Endothelial cell of umbilical vein (primary cell): ENCODE measurements at regions not wholly inside any gene's neighbourhood (a gene's known extent, or its start where the extent isn't known, plus 50 kb on each side); places are given as distances from the start of the nearest gene placed in this dataset.

ENCODE experiments used
- BruUV-seq: library from RNA; stranded (reverse); fragments of 400-500 nt; replicated peaks from 2 replicates; lab custom pipeline; 2021; lab: Mats Ljungman, UMichigan
- CTCF ChIA-PET: fragments of 300-600, 350-600 bp; sonication (Branson Sonifier 250); formaldehyde crosslinking; loops from one replicate; lab custom pipeline; 2021; ENCODE audit warnings: antibody characterized with exemption, inconsistent platforms; lab: Charles Lee
- POLR2A ChIA-PET: fragments of 300-600, 350-600 bp; sonication (Branson Sonifier 250); formaldehyde crosslinking; loops from one replicate; lab custom pipeline; 2021; ENCODE audit warnings: antibody characterized with exemption, inconsistent platforms; lab: Charles Lee
- DNase-seq: peaks from one replicate; pipeline ENCODE4 v3.0.0-alpha.2; 2011; ENCODE audit warnings: low read depth, low spot score
- FAIRE-seq: peaks from 2 replicates; lab custom pipeline; 2011; peaks lifted over from hg19 to GRCh38; lab: Jason Lieb, UNC
- H2AFZ ChIP-seq: 2 replicates; pipeline ENCODE4 v1.6.0; 2012; ENCODE audit warnings: low read depth, low read length, control low read depth, inconsistent platforms
- H3K27ac ChIP-seq: 2 replicates; pipeline ENCODE4 v1.5.1; 2011; ENCODE audit warnings: low read depth, mild to moderate bottlenecking, control low read depth, low read length, moderate library complexity; ENCODE audit not compliant: insufficient read depth
- H3K27me3 ChIP-seq, 2 experiments: 2 replicates each; pipeline versions ENCODE4 v1.6.0 to v1.6.1; 2011; ENCODE audit warnings: low read length in 2 of 2, mixed read lengths in 1 of 2; ENCODE audit not compliant: control insufficient read depth in 2 of 2, insufficient read depth in 2 of 2
- H3K36me3 ChIP-seq, 2 experiments: 2 replicates in 1 of 2; 3 replicates in 1 of 2; pipeline ENCODE4 v1.5.1; 2011; ENCODE audit warnings: low read length in 2 of 2, mild to moderate bottlenecking in 1 of 2, moderate library complexity in 1 of 2; ENCODE audit not compliant: control insufficient read depth in 2 of 2, insufficient read depth in 2 of 2; ENCODE audit errors: extremely low read depth in 1 of 2
- H3K4me1 ChIP-seq: 3 replicates; pipeline ENCODE4 v1.5.1; 2011; ENCODE audit warnings: mild to moderate bottlenecking, low read length; ENCODE audit not compliant: control insufficient read depth, insufficient read depth; ENCODE audit errors: extremely low read depth
- H3K4me2 ChIP-seq: 2 replicates; pipeline ENCODE4 v1.6.1; 2011; ENCODE audit warnings: low read length, control low read depth, mixed read lengths; ENCODE audit not compliant: insufficient read depth
- H3K4me3 ChIP-seq, 3 experiments: fragments of 200-600 bp in 1 of 3; sonication (generic), shearing (Covaris generic) in 1 of 3; replicated peaks in 1 of 3; 2 replicates each; pipeline ENCODE4 v1.5.1; 2011 to 2016; ENCODE audit warnings: control low read depth in 3 of 3, low read length in 3 of 3, mild to moderate bottlenecking in 2 of 3, inconsistent platforms in 1 of 3, low read depth in 1 of 3, moderate library complexity in 1 of 3; ENCODE audit not compliant: insufficient read depth in 1 of 3
- H3K79me2 ChIP-seq: 2 replicates; pipeline ENCODE4 v1.6.0; 2012; ENCODE audit warnings: low read length, inconsistent platforms; ENCODE audit not compliant: control insufficient read depth, insufficient read depth
- H3K9ac ChIP-seq: replicated peaks from 2 replicates; pipeline ENCODE3; 2011; ENCODE audit warnings: low read length, control low read depth; ENCODE audit not compliant: insufficient read depth; ENCODE audit errors: extremely low read depth
- H3K9me1 ChIP-seq: replicated peaks from 3 replicates; pipeline ENCODE4 v1.6.0; 2011; ENCODE audit warnings: mild to moderate bottlenecking, low read length; ENCODE audit not compliant: control insufficient read depth, insufficient read depth; ENCODE audit errors: extremely low read depth
- H3K9me3 ChIP-seq: replicated peaks from 2 replicates; pipeline ENCODE4 v1.5.1; 2012; ENCODE audit warnings: low read length, inconsistent platforms; ENCODE audit not compliant: control insufficient read depth, insufficient read depth
- H4K20me1 ChIP-seq: replicated peaks from 2 replicates; pipeline ENCODE3; 2011; ENCODE audit warnings: mild to moderate bottlenecking, low read length; ENCODE audit not compliant: control insufficient read depth, insufficient read depth; ENCODE audit errors: extremely low read depth
- CTCF ChIP-seq, 2 donors: IDR thresholded peaks; 1 replicate in 1 of 2; 2 replicates in 1 of 2; pipeline ENCODE4 v1.5.1; 2011; ENCODE audit warnings: low read length in 2 of 2, mild to moderate bottlenecking in 2 of 2, moderate library complexity in 2 of 2, control low read depth in 1 of 2, inconsistent platforms in 1 of 2, low read depth in 1 of 2; ENCODE audit not compliant: insufficient read depth in 1 of 2; ENCODE audit errors: extremely low read depth in 1 of 2
- EZH2 ChIP-seq: IDR thresholded peaks from 2 replicates; pipeline ENCODE4 v1.6.1; 2012; ENCODE audit warnings: borderline replicate concordance, low read depth, mild to moderate bottlenecking, moderate library complexity, low read length, inconsistent platforms; ENCODE audit not compliant: severe bottlenecking
- FOS ChIP-seq: IDR thresholded peaks from 2 replicates; pipeline ENCODE4 v1.6.1; 2011; ENCODE audit warnings: mild to moderate bottlenecking, low read length, moderate library complexity, borderline replicate concordance; ENCODE audit not compliant: insufficient read depth
- GATA2 ChIP-seq: IDR thresholded peaks from 2 replicates; pipeline ENCODE4 v1.7.0; 2011; ENCODE audit warnings: low read depth, mild to moderate bottlenecking, moderate library complexity, mixed read lengths, low read length; ENCODE audit not compliant: insufficient read length, insufficient read depth
- JUN ChIP-seq: IDR thresholded peaks from 2 replicates; pipeline ENCODE4 v1.6.1; 2011; ENCODE audit warnings: borderline replicate concordance, low read depth; ENCODE audit not compliant: insufficient read length, insufficient read depth
- MAX ChIP-seq: IDR thresholded peaks from 2 replicates; pipeline ENCODE4 v1.6.1; 2011; ENCODE audit not compliant: insufficient read depth, insufficient read length
- MYC ChIP-seq: IDR thresholded peaks from one replicate; pipeline ENCODE4 v1.6.1; 2011; ENCODE audit warnings: mild to moderate bottlenecking, low read depth, low read length
- POLR2A ChIP-seq: IDR thresholded peaks from 2 replicates; pipeline ENCODE4 v1.6.1; 2012; ENCODE audit warnings: low read depth, mild to moderate bottlenecking, control low read depth, low read length
- POLR2AphosphoS5 ChIP-seq: IDR thresholded peaks from 2 replicates; pipeline ENCODE4 v1.6.1; 2012; ENCODE audit warnings: low read depth, mild to moderate bottlenecking, control low read depth, low read length, moderate library complexity; ENCODE audit not compliant: insufficient read depth
- dilution Hi-C: fragments of 300-500 bp; cut with MboI; formaldehyde crosslinking; loops from one replicate; pipeline ENCODE4 v1.15.0; 2019; ENCODE audit warnings: low sequenced_read_pairs; ENCODE audit not compliant: extremely low pct_ligation_motif_present
- intact Hi-C: fragments of 100-400 bp; cut with micrococcal nuclease; formaldehyde crosslinking; loops from one replicate; pipeline ENCODE4 v1.10.0; 2022

DNA sequence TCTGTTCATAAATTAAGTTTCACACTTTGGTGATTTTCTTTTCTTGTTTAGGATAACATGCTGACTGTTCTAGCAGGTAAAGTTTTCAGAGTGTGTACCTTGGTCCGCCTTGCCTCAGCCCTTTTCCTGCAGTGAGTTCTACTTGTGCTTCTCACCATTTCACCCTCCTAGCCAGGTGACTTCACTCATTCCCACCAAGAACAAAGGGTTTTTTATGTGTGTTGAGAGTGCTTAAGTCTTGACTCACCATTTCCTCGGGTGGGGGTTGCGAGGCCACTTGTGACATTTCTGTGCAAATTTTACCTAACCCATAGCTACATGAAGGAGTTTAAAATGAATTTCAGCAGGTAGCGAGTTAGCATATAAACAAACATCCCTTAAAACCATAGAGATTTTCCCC lies 81.4 kb downstream of the C3orf38 start:
- no peaks in the 10 kb centered on the region for H3K27me3 ChIP-seq
- no peak overlapping the region for H3K9ac ChIP-seq
- H3K27ac ChIP-seq: no peak overlapping the region
- dilution Hi-C loops (no loop called here), intact Hi-C loops (no loop called here)
- BruUV-seq: no TSS peak
- H3K9me1 ChIP-seq: no peaks in the 10 kb centered on the region
- DNase-seq: no peak
- no peaks in the 10 kb centered on the region for H3K4me1 ChIP-seq
- TF ChIP-seq MAX: no peak
- no peak for TF ChIP-seq MYC
- TF ChIP-seq GATA2: no peak
- no peak for TF ChIP-seq POLR2AphosphoS5
- TF ChIP-seq FOS: no peak
- TF ChIP-seq JUN: no peak
- no peak for TF ChIP-seq CTCF (IDR thresholded peaks at IDR 0.05; ENCODE audit: extremely low read depth in 1 of 2, insufficient read depth in 1 of 2, low read depth in 1 of 2, low read length in 2 of 2)
- no peak for TF ChIP-seq EZH2
- no peak for TF ChIP-seq POLR2A
- ChIA-PET POLR2A (no interaction called here), CTCF (no interaction called here)
- no peak overlapping the region for H3K4me3 ChIP-seq
- H2AFZ ChIP-seq: no peak overlapping the region
- H3K9me3 ChIP-seq: no peaks in the 10 kb centered on the region
- H3K36me3 ChIP-seq: no peaks in the 10 kb centered on the region
- no peaks in the 10 kb centered on the region for H4K20me1 ChIP-seq
- no peak for FAIRE-seq
- no peak overlapping the region for H3K4me2 ChIP-seq
- H3K79me2 ChIP-seq: no peaks in the 10 kb centered on the region
